CD1c-positive myeloid dendritic cell (primary cell): ENCODE measurements at regions not wholly inside any gene's neighbourhood (a gene's known extent, or its start where the extent isn't known, plus 50 kb on each side); places are given as distances from the start of the nearest gene placed in this dataset.
"Not testable (repeated sequence)": the region's sequence is repeated elsewhere in the genome, so short reads cannot be mapped to it uniquely, and the experiment has no call there.

Experiments used
- DNase-seq: peaks from one replicate; pipeline ENCODE4 v3.0.0-alpha.2; 2016; ENCODE audit errors: extremely low spot score

DNA sequence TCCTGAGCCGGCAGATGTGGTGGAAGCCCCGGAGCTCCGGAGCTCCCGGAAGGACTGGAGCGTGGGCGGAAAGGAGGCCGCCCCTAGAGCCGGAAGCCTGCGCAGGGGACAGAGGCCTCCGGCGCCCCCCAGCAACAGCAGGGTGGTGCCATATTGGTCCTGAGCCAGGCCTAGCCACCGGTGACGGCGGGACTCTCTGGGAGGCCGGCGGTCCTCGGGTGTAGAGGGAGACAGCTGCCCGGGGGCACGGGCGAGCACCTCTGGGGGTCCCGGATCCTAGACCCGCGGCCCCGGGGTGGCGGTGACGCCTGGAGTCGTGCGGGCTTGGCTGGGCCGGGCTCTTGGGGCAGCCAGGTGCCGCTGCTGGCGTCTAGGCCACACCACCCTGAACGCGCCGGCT lies 1472.2 kb downstream of the FOXD4L5 start:
- DNase-seq, result not testable (repeated sequence)

- DNase-seq, result not testable (repeated sequence)
Observed at GRCh38 chr9:63804205-63804604, 1480.8 kb downstream of the FOXD4L5 start.

DNA sequence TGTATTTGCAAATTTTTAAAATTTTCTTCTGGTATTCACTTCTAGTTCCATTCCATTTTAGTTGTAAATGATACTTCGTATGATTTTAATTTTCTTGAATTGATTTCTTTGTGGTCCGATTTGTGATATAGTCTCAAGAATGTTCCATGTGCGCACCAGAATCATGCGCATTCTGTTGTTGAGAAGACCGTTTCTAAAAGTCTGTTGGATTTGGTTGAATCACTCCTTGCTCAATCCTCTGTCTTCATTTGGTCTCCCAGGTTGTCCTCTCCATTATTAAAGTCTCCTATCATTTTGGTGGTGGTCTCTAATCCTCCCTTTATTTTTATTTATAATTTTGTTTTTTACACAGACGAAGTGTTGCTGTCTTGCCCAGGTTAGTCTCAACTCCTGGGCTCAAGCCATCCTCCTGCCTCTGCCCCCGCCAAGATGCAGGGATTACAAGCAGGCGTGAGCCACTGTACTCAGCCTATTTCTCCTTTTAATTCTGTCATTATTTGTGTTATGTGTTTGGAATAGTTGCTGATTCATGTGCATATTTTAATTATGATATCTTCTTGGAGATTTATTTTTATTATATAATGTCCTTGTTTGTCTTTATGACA lies 1490.8 kb downstream of the FOXD4L5 start:
- not testable (repeated sequence) for DNase-seq

DNA sequence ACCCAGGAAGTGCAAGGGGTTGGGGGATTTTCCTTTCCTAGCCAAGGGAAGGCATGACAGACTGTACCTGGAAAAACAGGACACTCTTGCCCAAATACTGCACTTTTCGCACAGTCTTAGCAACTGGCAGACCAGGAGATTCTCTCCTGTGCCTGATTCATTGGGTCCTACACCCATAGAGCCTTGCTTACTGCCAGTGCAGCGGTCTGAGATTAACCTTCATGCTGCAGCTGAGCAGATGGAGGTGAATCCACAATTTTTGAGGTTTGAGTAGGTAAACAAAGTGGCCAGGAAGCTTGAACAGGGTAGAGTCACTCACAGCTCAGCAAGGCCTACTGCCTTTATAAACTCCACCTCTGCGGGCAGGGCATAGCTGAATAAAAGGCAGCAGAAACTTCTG lies 1497.6 kb downstream of the FOXD4L5 start:
- not testable (repeated sequence) for DNase-seq

- not testable (repeated sequence) for DNase-seq
Observed at GRCh38 chr9:63785059-63785458, 1500.0 kb downstream of the FOXD4L5 start.

DNA sequence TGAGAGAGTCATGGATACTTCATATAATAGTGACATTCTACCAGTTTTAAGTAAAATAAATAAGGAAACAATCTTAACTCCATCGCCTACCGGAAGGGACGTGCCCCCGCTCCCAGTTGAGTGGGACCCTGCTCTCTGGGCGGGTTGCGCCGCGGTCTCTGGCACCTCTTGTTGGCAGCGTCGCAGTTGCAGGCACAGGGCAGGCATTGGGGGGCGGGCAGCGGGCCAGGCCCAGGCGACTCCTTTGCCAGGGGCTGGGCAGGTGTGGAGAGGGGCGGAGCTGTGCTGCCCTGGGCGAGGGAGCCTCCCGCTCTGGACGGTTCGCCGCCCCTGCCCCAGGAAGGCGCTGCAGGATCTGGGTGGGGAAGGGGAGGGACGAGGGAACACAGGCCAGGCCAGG lies 1500.6 kb downstream of the FOXD4L5 start:
- DNase-seq, result not testable (repeated sequence)

DNA sequence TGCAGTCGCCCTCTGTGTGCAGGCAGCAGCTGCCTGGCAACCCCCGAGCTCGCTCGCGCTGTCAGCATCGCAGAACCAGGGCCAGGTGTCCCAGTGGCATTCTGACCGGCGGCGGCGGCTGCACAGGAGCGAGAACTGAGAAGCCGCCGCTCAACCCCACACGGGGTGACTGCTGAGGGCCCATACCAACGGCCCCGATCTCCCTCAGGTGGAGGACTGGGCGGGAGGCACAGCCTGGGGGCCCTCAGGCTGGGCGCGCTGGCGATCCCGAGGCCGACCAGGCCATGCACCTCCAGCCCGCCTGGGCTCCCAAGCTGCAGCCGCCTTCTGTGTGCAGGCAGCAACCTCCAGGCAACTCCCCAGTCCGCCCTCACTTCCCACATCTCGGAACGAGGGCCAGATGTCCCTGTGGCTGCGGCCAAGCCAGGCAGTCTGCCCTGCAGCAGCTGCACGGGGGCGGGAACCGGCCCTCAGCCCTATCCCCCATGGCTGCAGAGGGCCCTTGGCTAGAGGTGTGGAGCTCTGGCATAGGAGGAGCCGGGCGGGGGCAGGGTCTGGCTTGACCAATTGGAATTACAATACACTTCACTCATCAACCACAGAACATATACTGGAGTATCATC lies 1503.1 kb downstream of the FOXD4L5 start:
- DNase-seq, result not testable (repeated sequence)

- DNase-seq, result peak; percentile 24
Observed at GRCh38 chr9:63781390-63781789, 1503.6 kb downstream of the FOXD4L5 start.

DNA sequence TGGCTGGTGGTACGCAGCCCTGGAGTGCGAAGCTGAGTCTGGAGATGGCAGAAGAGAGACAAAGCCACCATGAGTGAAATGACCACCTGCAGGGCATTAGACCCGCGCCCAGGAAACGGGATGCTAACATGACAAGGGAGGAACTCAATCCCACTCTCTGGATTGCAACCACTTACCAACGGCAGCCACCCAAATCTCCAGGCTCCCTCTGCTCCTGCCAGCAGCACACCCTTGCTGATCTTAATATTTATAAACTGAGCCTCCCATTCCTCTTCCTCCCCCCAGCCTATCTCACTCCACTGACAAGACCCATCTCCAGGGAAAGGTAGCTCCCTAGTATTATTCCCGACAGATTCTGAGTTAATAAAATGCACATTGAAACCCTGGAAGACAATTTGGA lies 1508.8 kb downstream of the FOXD4L5 start:
- DNase-seq, result not testable (repeated sequence)

GRCh38 chr9:63775092-63775426 lies 1510.0 kb downstream of the FOXD4L5 start:
- DNase-seq, result not testable (repeated sequence)

GRCh38 chr9:63774369-63775091 lies 1510.5 kb downstream of the FOXD4L5 start:
- not testable (repeated sequence) for DNase-seq

- not testable (repeated sequence) for DNase-seq
Observed at GRCh38 chr9:63762230-63762629, 1522.8 kb downstream of the FOXD4L5 start.

DNA sequence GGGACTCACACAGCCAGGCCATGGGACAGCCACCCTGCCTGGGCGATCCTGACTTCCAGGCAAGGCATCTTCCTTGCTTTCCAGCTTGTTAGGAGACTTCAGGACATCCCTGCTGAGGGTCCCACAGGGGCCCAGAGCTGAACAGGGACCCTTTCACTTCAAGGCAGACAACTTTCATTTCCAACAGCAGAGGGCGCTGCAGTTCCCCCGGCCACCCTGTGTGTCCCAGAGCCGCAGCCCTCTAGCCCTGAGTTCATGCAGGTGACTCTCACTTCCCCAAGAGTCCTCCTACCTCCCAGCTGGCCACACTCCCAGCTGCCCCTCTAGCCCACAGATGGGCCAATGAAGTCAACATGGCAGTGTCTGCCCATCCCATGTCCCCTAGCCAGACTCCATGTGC lies 1556.0 kb downstream of the FOXD4L5 start:
- DNase-seq, result not testable (repeated sequence)

GRCh38 chr9:63728287-63728686 lies 1556.7 kb downstream of the FOXD4L5 start:
- DNase-seq, result no peak

GRCh38 chr9:63708285-63708684 lies 1576.7 kb downstream of the FOXD4L5 start:
- not testable (repeated sequence) for DNase-seq

- not testable (repeated sequence) for DNase-seq
Observed at GRCh38 chr9:63704456-63704855, 1580.6 kb downstream of the FOXD4L5 start.

DNA sequence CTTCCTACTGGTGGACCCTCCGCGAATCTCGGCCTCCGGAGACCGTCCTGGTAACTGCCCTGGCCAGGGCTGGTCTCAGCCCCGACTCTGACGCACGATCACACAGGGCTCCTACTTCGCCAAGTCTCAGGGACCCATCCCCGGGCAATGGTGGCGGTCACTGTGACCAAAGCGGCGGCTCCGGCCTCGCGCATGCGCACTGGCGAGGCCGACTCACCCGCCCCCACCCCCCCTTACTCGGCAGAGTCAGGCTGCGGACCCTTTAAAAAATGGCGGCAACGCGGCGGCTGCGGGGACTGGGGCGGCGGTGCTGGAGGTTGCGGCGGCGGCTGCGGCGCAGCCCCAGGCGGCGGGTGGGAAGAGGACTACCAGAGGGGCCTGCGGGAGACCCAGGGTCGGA lies 1581.3 kb downstream of the FOXD4L5 start:
- DNase-seq, result peak; percentile 26

DNA sequence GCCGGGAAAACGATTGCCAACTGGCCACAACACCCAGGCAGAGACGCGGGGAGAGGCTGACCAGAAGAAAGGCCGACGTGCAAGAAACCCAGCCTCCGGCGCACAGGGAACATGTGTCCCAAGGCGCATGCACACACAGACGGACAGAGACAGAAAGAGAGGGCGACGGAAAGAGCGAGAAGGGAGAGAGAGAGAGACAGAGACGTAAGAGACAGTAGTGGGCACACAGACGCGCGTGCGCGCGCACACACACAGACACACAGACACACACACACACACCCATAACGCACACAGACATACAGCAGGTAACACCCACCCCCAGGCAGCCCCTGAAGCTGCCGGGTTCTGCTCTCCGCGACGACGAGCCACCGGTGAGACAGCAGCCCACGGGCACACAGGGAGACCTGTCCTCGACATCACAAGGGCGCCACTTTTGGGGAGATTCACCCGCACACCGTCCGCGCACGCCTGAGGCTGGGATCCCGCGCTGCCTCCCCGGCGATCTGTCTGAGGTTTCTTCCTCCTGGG lies 1581.8 kb downstream of the FOXD4L5 start:
- DNase-seq, result not testable (repeated sequence)
